B cell (primary cell): ENCODE measurements at regions not wholly inside any gene's neighbourhood (a gene's known extent, or its start where the extent isn't known, plus 50 kb on each side); places are given as distances from the start of the nearest gene placed in this dataset.

Experiments
- ATAC-seq: fragments of 200-7000 bp; cut with Tn5 transposase; one replicate; pipeline ENCODE4 v1.10.0; 2021; ENCODE audit warnings: low read depth, mild to moderate bottlenecking, moderate number of reproducible peaks, moderate library complexity
- CTCF ChIA-PET: fragments of 350-600 bp; sonication (Branson Sonifier 250); formaldehyde crosslinking; loops from one replicate; lab custom pipeline; 2021; ENCODE audit warnings: antibody characterized with exemption, inconsistent platforms; lab: Charles Lee
- POLR2A ChIA-PET: fragments of 350-600 bp; sonication (Branson Sonifier 250); formaldehyde crosslinking; loops from one replicate; lab custom pipeline; 2021; ENCODE audit warnings: antibody characterized with exemption; lab: Charles Lee
- DNase-seq: peaks from one replicate; pipeline ENCODE4 v3.0.0; 2013
- H2AFZ ChIP-seq: 2 replicates; pipeline ENCODE4 v1.6.1; 2012; ENCODE audit warnings: mild to moderate bottlenecking, low read depth, low read length; ENCODE audit not compliant: insufficient read depth, poor library complexity, severe bottlenecking
- H3K27ac ChIP-seq, 2 donors: 1 replicate in 1 of 2; 2 replicates in 1 of 2; pipeline ENCODE4 v1.5.1; 2012 to 2013; ENCODE audit warnings: low read length in 2 of 2, mild to moderate bottlenecking in 2 of 2, moderate library complexity in 1 of 2
- H3K27me3 ChIP-seq, 4 experiments: fragments of 200-600 bp in 1 of 4; sonication (generic) in 1 of 4; replicated peaks in 1 of 4; 1 replicate in 2 of 4; 2 replicates in 2 of 4; pipeline versions ENCODE4 v1.6.1 to v1.7.0; 2013 to 2016; ENCODE audit warnings: low read length in 3 of 4, mild to moderate bottlenecking in 2 of 4, mixed read lengths in 1 of 4, moderate library complexity in 1 of 4; ENCODE audit not compliant: insufficient read depth in 4 of 4, control insufficient read depth in 3 of 4; ENCODE audit errors: control extremely low read depth in 1 of 4
- H3K36me3 ChIP-seq, 2 experiments: replicated peaks in 1 of 2; 1 replicate in 1 of 2; 2 replicates in 1 of 2; pipeline versions ENCODE4 v1.6.1 to v1.7.1; 2013; ENCODE audit warnings: low read length in 1 of 2; ENCODE audit not compliant: insufficient read depth in 2 of 2, control insufficient read depth in 1 of 2; ENCODE audit errors: control extremely low read depth in 1 of 2, extremely low read depth in 1 of 2
- H3K4me1 ChIP-seq, 2 donors: fragments of 200-600 bp in 1 of 2; sonication (generic) in 1 of 2; 1 replicate in 1 of 2; 2 replicates in 1 of 2; pipeline versions ENCODE4 v1.5.1 to v1.6.1; 2013 to 2017; ENCODE audit warnings: low read length in 2 of 2; ENCODE audit not compliant: control insufficient read depth in 2 of 2, insufficient read depth in 2 of 2
- H3K4me2 ChIP-seq: replicated peaks from 2 replicates; pipeline ENCODE3; 2012; ENCODE audit warnings: mild to moderate bottlenecking, low read depth, low read length; ENCODE audit not compliant: poor library complexity, severe bottlenecking
- H3K4me3 ChIP-seq, 5 experiments: fragments of 200-600 bp in 1 of 5; sonication (generic) in 1 of 5; 1 replicate in 3 of 5; 2 replicates in 2 of 5; pipeline versions ENCODE4 v1.5.1 to v1.7.0; 2011 to 2016; ENCODE audit warnings: low read length in 4 of 5, mild to moderate bottlenecking in 4 of 5, low read depth in 2 of 5, control low read depth in 1 of 5, moderate library complexity in 1 of 5; ENCODE audit not compliant: insufficient read depth in 1 of 5; ENCODE audit errors: control extremely low read depth in 1 of 5, extremely low read depth in 1 of 5
- H3K79me2 ChIP-seq: fragments of 200-600 bp; sonication (generic); one replicate; pipeline ENCODE4 v1.6.0; 2016; ENCODE audit warnings: low read length; ENCODE audit not compliant: control insufficient read depth, insufficient read depth
- H3K9ac ChIP-seq: fragments of 200-600 bp; sonication (generic); 2 replicates; pipeline ENCODE4 v1.6.1; 2017; ENCODE audit warnings: mild to moderate bottlenecking, low read length, moderate library complexity
- H3K9me3 ChIP-seq, 3 donors: one replicate each; pipeline versions ENCODE4 v1.6.1 to v1.7.1; 2013; ENCODE audit warnings: low read length in 2 of 3; ENCODE audit not compliant: control insufficient read depth in 2 of 3, insufficient read depth in 1 of 3; ENCODE audit errors: control extremely low read depth in 1 of 3
- H4K20me1 ChIP-seq: 2 replicates; pipeline ENCODE4 v1.6.0; 2012; ENCODE audit warnings: mild to moderate bottlenecking, low read length; ENCODE audit not compliant: insufficient read depth, control insufficient read depth, poor library complexity, severe bottlenecking
- H3K27ac Mint-ChIP-seq: one replicate; pipeline ENCODE4 v1.8.0; 2021; ENCODE audit warnings: mixed read lengths
- H3K27me3 Mint-ChIP-seq: one replicate; pipeline ENCODE4 v1.8.0; 2021; ENCODE audit warnings: mixed read lengths
- H3K4me1 Mint-ChIP-seq: one replicate; pipeline ENCODE4 v1.8.0; 2021; ENCODE audit warnings: mixed read lengths
- H3K4me3 Mint-ChIP-seq: one replicate; pipeline ENCODE4 v1.8.0; 2021; ENCODE audit warnings: mixed read lengths
- H3K9me3 Mint-ChIP-seq: one replicate; pipeline ENCODE4 v1.8.0; 2022; ENCODE audit warnings: mixed read lengths; ENCODE audit not compliant: insufficient read depth
- CTCF ChIP-seq: fragments of 200-600 bp; IDR thresholded peaks from one replicate; pipeline ENCODE4 v1.8.0; 2022; ENCODE audit warnings: antibody characterized with exemption, mild to moderate bottlenecking
- EZH2 ChIP-seq: IDR thresholded peaks from 2 replicates; pipeline ENCODE4 v1.6.1; 2012; ENCODE audit warnings: borderline replicate concordance, low read depth, mild to moderate bottlenecking, moderate library complexity, low read length; ENCODE audit not compliant: insufficient read depth, poor library complexity, severe bottlenecking
- WGBS: methylation state at CpG from one replicate; pipeline ENCODE4 v1.1.5; 2013; ENCODE audit warnings: missing lambda C conversion rate; ENCODE audit not compliant: insufficient coverage; 5-methylcytosine and 5-hydroxymethylcytosine counted together
- intact Hi-C: fragments of 100-400 bp; cut with micrococcal nuclease; formaldehyde crosslinking; loops from one replicate; pipeline ENCODE4 v1.10.0; 2022

GRCh38 chr9:23636199-23636598, 189.8 kb downstream of the ELAVL2 start:
- H3K4me3 Mint-ChIP-seq: no peak overlapping the region
- TF ChIP-seq CTCF: no peak
- no peak for TF ChIP-seq EZH2
- H3K79me2 ChIP-seq: no peaks in the 10 kb centered on the region
- POLR2A ChIA-PET: no interaction called here
- no peak overlapping the region for H3K4me2 ChIP-seq
- H2AFZ ChIP-seq: no peak overlapping the region
- ATAC-seq (no peak), DNase-seq (no peak)
- no peak overlapping the region for H3K27ac ChIP-seq
- H3K9me3 ChIP-seq: no peaks in the 10 kb centered on the region
- H3K9ac ChIP-seq: no peak overlapping the region
- H3K27ac Mint-ChIP-seq: no peak overlapping the region
- no peaks in the 10 kb centered on the region for H3K36me3 ChIP-seq
- intact Hi-C loops: loop anchor here (10.0 kb wide), 1 partner anchor 61 kb away; no protein-coding TSS in a partner anchor
- H3K4me1 Mint-ChIP-seq: no peaks in the 10 kb centered on the region
- CTCF ChIA-PET: no interaction called here
- no peaks in the 10 kb centered on the region for H4K20me1 ChIP-seq
- no peaks in the 10 kb centered on the region for H3K4me1 ChIP-seq
- no peak overlapping the region for H3K4me3 ChIP-seq
- no peaks in the 10 kb centered on the region for H3K27me3 Mint-ChIP-seq
- no peaks in the 10 kb centered on the region for H3K27me3 ChIP-seq
- H3K9me3 Mint-ChIP-seq: no peaks in the 10 kb centered on the region
- WGBS: no CpG with 5 or more reads among the region's 2 CpGs

GRCh38 chr9:23638011-23638410, 188.0 kb downstream of the ELAVL2 start:
- no peak overlapping the region for H3K27ac Mint-ChIP-seq
- DNase-seq (no peak), ATAC-seq (no peak)
- Histone ChIP-seq H3K4me2 (no peak overlapping the region), H2AFZ (no peak overlapping the region), H3K79me2 (no peaks in the 10 kb centered on the region), H3K27me3 (no peaks in the 10 kb centered on the region), H4K20me1 (no peaks in the 10 kb centered on the region), H3K9ac (no peak overlapping the region), H3K27ac (no peak overlapping the region), H3K9me3 (no peaks in the 10 kb centered on the region), H3K4me3 (no peak overlapping the region), H3K4me1 (no peaks in the 10 kb centered on the region), H3K36me3 (no peaks in the 10 kb centered on the region)
- no CpG with 5 or more reads among the region's 3 CpGs for WGBS
- no peaks in the 10 kb centered on the region for H3K9me3 Mint-ChIP-seq
- no peak overlapping the region for H3K4me3 Mint-ChIP-seq
- POLR2A ChIA-PET: no interaction called here
- CTCF ChIA-PET: no interaction called here
- H3K4me1 Mint-ChIP-seq: no peaks in the 10 kb centered on the region
- no peak for TF ChIP-seq CTCF
- no peak for TF ChIP-seq EZH2
- intact Hi-C loops: loop anchor here (10.0 kb wide), 1 partner anchor 63 kb away; no protein-coding TSS in a partner anchor
- H3K27me3 Mint-ChIP-seq: no peaks in the 10 kb centered on the region
